HepG2 (cell line): ENCODE measurements at regions not wholly inside any gene's neighbourhood (a gene's known extent, or its start where the extent isn't known, plus 50 kb on each side); places are given as distances from the start of the nearest gene placed in this dataset.

Experiments
- ATAC-seq: fragments of 200-7000 bp; cut with Tn5 transposase; 3 replicates; pipeline ENCODE4 v1.9.1; 2020; ENCODE audit warnings: mild to moderate bottlenecking, moderate library complexity
- BruUV-seq: library from RNA; stranded (reverse); fragments of 400-500 nt; replicated peaks from 2 replicates; lab custom pipeline; 2021; lab: Mats Ljungman, UMichigan
- CTCF ChIA-PET: fragments of 300-600 bp; formaldehyde crosslinking; extraction: SDS; loops from one replicate; lab custom pipeline; 2021; ENCODE audit warnings: low total read pairs, inconsistent platforms, low intra/inter-chr PET ratio; lab: Yijun Ruan, JAX
- POLR2A ChIA-PET: fragments of 350-600 bp; sonication (Branson Sonifier 250); formaldehyde crosslinking; loops from one replicate; lab custom pipeline; 2020; ENCODE audit warnings: antibody characterized with exemption, inconsistent platforms; lab: Yijun Ruan, JAX
- DNase-seq: peaks from one replicate; pipeline ENCODE4 v3.0.0-alpha.2; 2015; ENCODE audit warnings: low spot score
- FAIRE-seq: peaks from 3 replicates; lab custom pipeline; 2011; peaks lifted over from hg19 to GRCh38; lab: Jason Lieb, UNC
- H2AFZ ChIP-seq: one replicate; pipeline ENCODE4 v1.6.1; 2011; ENCODE audit warnings: low read length, inconsistent platforms
- H3K27ac ChIP-seq: fragments of 300-600 bp; 3 replicates; pipeline ENCODE4 v1.8.0; 2011; ENCODE audit warnings: mixed run types, mild to moderate bottlenecking, mixed read lengths, low read length, inconsistent platforms; ENCODE audit not compliant: insufficient read depth; ENCODE audit errors: extremely low read length
- H3K27me3 ChIP-seq, 2 experiments: fragments of 200-600 bp in 1 of 2; 2 replicates in 1 of 2; 3 replicates in 1 of 2; pipeline versions ENCODE4 v1.6.0 to v1.8.0; 2011; ENCODE audit warnings: low read length in 2 of 2, mild to moderate bottlenecking in 2 of 2, moderate library complexity in 2 of 2, inconsistent platforms in 1 of 2; ENCODE audit not compliant: insufficient read depth in 2 of 2, control insufficient read depth in 1 of 2
- H3K36me3 ChIP-seq, 2 experiments: fragments of 200-600 bp in 1 of 2; replicated peaks in 1 of 2; 2 replicates in 1 of 2; 3 replicates in 1 of 2; pipeline versions ENCODE4 v1.5.1 to v1.8.0; 2011; ENCODE audit warnings: low read length in 2 of 2, inconsistent platforms in 1 of 2; ENCODE audit not compliant: insufficient read depth in 2 of 2, control insufficient read depth in 1 of 2
- H3K4me1 ChIP-seq: 2 replicates; pipeline ENCODE4 v1.5.1; 2012; ENCODE audit warnings: low read length, inconsistent platforms; ENCODE audit not compliant: insufficient read depth
- H3K4me2 ChIP-seq: 2 replicates; pipeline ENCODE4 v1.6.0; 2011; ENCODE audit warnings: low read depth, low read length, inconsistent platforms
- H3K4me3 ChIP-seq, 3 experiments: fragments of 200-600 bp in 1 of 3; sonication (generic), shearing (Covaris generic) in 1 of 3; replicated peaks in 1 of 3; 2 replicates each; pipeline ENCODE4 v1.5.1; 2011 to 2016; ENCODE audit warnings: low read length in 3 of 3, inconsistent platforms in 2 of 3, low read depth in 2 of 3, mild to moderate bottlenecking in 2 of 3, control low read depth in 1 of 3, mixed read lengths in 1 of 3; ENCODE audit not compliant: insufficient read depth in 1 of 3
- H3K79me2 ChIP-seq: one replicate; pipeline ENCODE4 v1.6.1; 2011; ENCODE audit warnings: low read length, inconsistent platforms; ENCODE audit not compliant: insufficient read depth
- H3K9ac ChIP-seq: 2 replicates; pipeline ENCODE4 v1.6.0; 2011; ENCODE audit warnings: mild to moderate bottlenecking, low read depth, low read length, inconsistent platforms; ENCODE audit not compliant: insufficient read depth
- H3K9me3 ChIP-seq: 2 replicates; pipeline ENCODE4 v1.5.1; 2012; ENCODE audit warnings: mild to moderate bottlenecking, low read length
- H4K20me1 ChIP-seq: 2 replicates; pipeline ENCODE4 v1.6.0; 2011; ENCODE audit warnings: inconsistent platforms, mild to moderate bottlenecking, low read length, moderate library complexity; ENCODE audit not compliant: insufficient read depth
- CERS6 ChIP-seq: sonication (generic); formaldehyde crosslinking; IDR thresholded peaks from 2 replicates; pipeline ENCODE4 v1.5.0; 2020; ENCODE audit warnings: missing genetic modification reagents
- CREB1 ChIP-seq, 2 experiments: fragments of 450-650 bp in 1 of 2; IDR thresholded peaks; 2 replicates each; pipeline ENCODE4 v1.6.1; 2016 to 2017; ENCODE audit warnings: control low read depth in 1 of 2, mild to moderate bottlenecking in 1 of 2, missing compliant biosample characterization in 1 of 2, missing genetic modification characterization in 1 of 2
- FOXP1 ChIP-seq, 2 experiments: fragments of 450-650 bp in 1 of 2; IDR thresholded peaks; 2 replicates each; pipeline ENCODE4 v1.6.1; 2017 to 2018; ENCODE audit warnings: antibody characterized with exemption in 1 of 2
- MIER2 ChIP-seq: IDR thresholded peaks from 2 replicates; pipeline ENCODE4 v1.6.1; 2016; ENCODE audit warnings: missing biosample characterization, missing genetic modification reagents
- MYNN ChIP-seq: sonication (generic); formaldehyde crosslinking; IDR thresholded peaks from 2 replicates; pipeline ENCODE4 v1.4.0; 2020; ENCODE audit warnings: mild to moderate bottlenecking, low read depth, missing genetic modification reagents
- PATZ1 ChIP-seq: sonication (generic); formaldehyde crosslinking; IDR thresholded peaks from 2 replicates; pipeline ENCODE4 v1.4.0; 2020; ENCODE audit warnings: missing genetic modification reagents
- TBL1XR1 ChIP-seq: fragments of 150-350 bp; IDR thresholded peaks from 2 replicates; pipeline ENCODE4 v1.6.1; 2014; ENCODE audit warnings: borderline replicate concordance, low read length; ENCODE audit not compliant: partially characterized antibody
- ZBTB20 ChIP-seq: sonication (generic); formaldehyde crosslinking; IDR thresholded peaks from 2 replicates; pipeline ENCODE4 v1.8.1; 2023; ENCODE audit warnings: missing genetic modification reagents, low read depth, mild to moderate bottlenecking, borderline replicate concordance
- ZFP41 ChIP-seq: sonication (generic); formaldehyde crosslinking; IDR thresholded peaks from 2 replicates; pipeline ENCODE4 v1.4.0; 2020; ENCODE audit warnings: mild to moderate bottlenecking, missing genetic modification reagents, borderline replicate concordance
- ZNF282 ChIP-seq: fragments of 450-650 bp; IDR thresholded peaks from 2 replicates; pipeline ENCODE4 v1.6.1; 2018; ENCODE audit not compliant: partially characterized antibody
- ZNF326 ChIP-seq: sonication (generic); formaldehyde crosslinking; IDR thresholded peaks from 2 replicates; pipeline ENCODE4 v1.4.0; 2020; ENCODE audit warnings: missing genetic modification reagents, borderline replicate concordance
- ZNF670 ChIP-seq: sonication (generic); formaldehyde crosslinking; IDR thresholded peaks from 2 replicates; pipeline ENCODE4 v1.8.0; 2022; ENCODE audit warnings: mild to moderate bottlenecking, missing genetic modification reagents, borderline replicate concordance
- WGBS: methylation state at CpG from one replicate; pipeline ENCODE4 v1.1.6; 2017; ENCODE audit warnings: low lambda C conversion rate; 5-methylcytosine and 5-hydroxymethylcytosine counted together
- in situ Hi-C: cut with HindIII; loops from 2 replicates; pipeline ENCODE4 v1.10.0; 2017; ENCODE audit warnings: low pct_unique_long_range_greater_than_20kb; ENCODE audit not compliant: extremely low pct_ligation_motif_present
- intact Hi-C: fragments of 100-400 bp; cut with micrococcal nuclease; formaldehyde crosslinking; loops from one replicate; pipeline ENCODE4 v1.10.0; 2022; ENCODE audit not compliant: unreplicated experiment
- TF ChIP-seq, protein P1 (sequence below): sonication (generic); formaldehyde crosslinking; IDR thresholded peaks from 2 replicates; pipeline ENCODE4 v1.5.1; 2020; ENCODE audit warnings: missing genetic modification reagents, mild to moderate bottlenecking, borderline replicate concordance

DNA sequence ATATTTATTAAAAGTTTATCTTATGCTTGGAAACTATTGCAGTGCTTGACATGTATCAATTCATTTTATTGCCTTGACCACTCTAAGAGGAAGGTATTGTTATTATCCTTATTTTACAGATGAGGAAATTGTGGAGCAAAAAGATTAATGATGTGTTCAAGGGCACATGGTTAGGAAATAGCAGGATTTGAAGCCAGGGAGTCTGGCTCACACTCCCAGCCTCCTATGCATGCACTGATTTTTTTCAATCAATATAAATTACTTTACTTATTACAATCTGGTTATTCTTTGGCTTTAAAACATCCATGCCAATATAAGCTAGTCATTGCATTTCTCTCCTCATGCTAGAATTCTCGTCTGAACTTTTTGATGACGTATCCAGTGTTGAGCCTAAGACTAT, 94.2 kb upstream of the TBX5 start:
- Histone ChIP-seq H3K27me3 (peaks cover 1 to 7% of the 10 kb centered on the region in 2 experiments; a peak in 1 of 5 replicates), H3K36me3 (no peaks in the 10 kb centered on the region), H3K9me3 (no peaks in the 10 kb centered on the region), H3K4me3 (no peak overlapping the region), H3K4me1 (no peaks in the 10 kb centered on the region), H4K20me1 (no peaks in the 10 kb centered on the region), H3K4me2 (no peak overlapping the region), H3K27ac (no peak overlapping the region), H3K79me2 (no peaks in the 10 kb centered on the region), H2AFZ (no peak overlapping the region), H3K9ac (no peak overlapping the region)
- ChIA-PET CTCF (no interaction called here), POLR2A (no interaction called here)
- ATAC-seq (no peak), DNase-seq (no peak), FAIRE-seq (no peak)
- in situ Hi-C loops, result loop anchor here (10.0 kb wide), 1 partner anchor 515 kb away; no protein-coding TSS in a partner anchor
- intact Hi-C loops, result no loop called here
- WGBS, result 3% methylated on average over 2 of the region's 2 CpGs
- BruUV-seq, result no TSS peak
- TF ChIP-seq CREB1 (IDR thresholded peaks at IDR 0.05) (peak; percentile 66; the same call in 1 of the 2 replicates), CREB1 (CRISPR knock-in tag; IDR thresholded peaks at IDR 0.05) (no peak), PATZ1 (CRISPR knock-in tag) (no peak)

- in situ Hi-C loops, result no loop called here
- Histone ChIP-seq H3K36me3 (no peaks in the 10 kb centered on the region), H4K20me1 (no peaks in the 10 kb centered on the region), H3K79me2 (no peaks in the 10 kb centered on the region), H2AFZ (no peak overlapping the region), H3K4me3 (no peak overlapping the region), H3K27ac (no peak overlapping the region), H3K27me3 (peaks cover 1 to 3% of the 10 kb centered on the region in 2 experiments; a peak in 1 of 5 replicates), H3K4me2 (no peak overlapping the region), H3K9me3 (no peaks in the 10 kb centered on the region), H3K4me1 (no peaks in the 10 kb centered on the region), H3K9ac (no peak overlapping the region)
- no peak for ATAC-seq
- no TSS peak for BruUV-seq
- 19% methylated on average over 5 of the region's 5 CpGs for WGBS
- ChIA-PET CTCF (no interaction called here), POLR2A (no interaction called here)
- FAIRE-seq, result no peak
- no peak for DNase-seq
- intact Hi-C loops, result no loop called here
- TF ChIP-seq CERS6 (CRISPR knock-in tag), result no peak
- no peak for TF ChIP-seq ZNF326 (CRISPR knock-in tag)
- no peak for TF ChIP-seq ZNF670 (CRISPR knock-in tag)
- no peak for TF ChIP-seq ZBTB20 (CRISPR knock-in tag)
- TF ChIP-seq MIER2, result no peak
- TF ChIP-seq MYNN (CRISPR knock-in tag), result no peak
- TF ChIP-seq ZFP41, result no peak
- TF ChIP-seq FOXP1 (IDR thresholded peaks at IDR 0.05), result no peak
- TF ChIP-seq FOXP1 (CRISPR knock-in tag; IDR thresholded peaks at IDR 0.05), result no peak
- no peak for TF ChIP-seq ZNF282
- no peak for TF ChIP-seq TBL1XR1
- TF ChIP-seq, protein P1, sequence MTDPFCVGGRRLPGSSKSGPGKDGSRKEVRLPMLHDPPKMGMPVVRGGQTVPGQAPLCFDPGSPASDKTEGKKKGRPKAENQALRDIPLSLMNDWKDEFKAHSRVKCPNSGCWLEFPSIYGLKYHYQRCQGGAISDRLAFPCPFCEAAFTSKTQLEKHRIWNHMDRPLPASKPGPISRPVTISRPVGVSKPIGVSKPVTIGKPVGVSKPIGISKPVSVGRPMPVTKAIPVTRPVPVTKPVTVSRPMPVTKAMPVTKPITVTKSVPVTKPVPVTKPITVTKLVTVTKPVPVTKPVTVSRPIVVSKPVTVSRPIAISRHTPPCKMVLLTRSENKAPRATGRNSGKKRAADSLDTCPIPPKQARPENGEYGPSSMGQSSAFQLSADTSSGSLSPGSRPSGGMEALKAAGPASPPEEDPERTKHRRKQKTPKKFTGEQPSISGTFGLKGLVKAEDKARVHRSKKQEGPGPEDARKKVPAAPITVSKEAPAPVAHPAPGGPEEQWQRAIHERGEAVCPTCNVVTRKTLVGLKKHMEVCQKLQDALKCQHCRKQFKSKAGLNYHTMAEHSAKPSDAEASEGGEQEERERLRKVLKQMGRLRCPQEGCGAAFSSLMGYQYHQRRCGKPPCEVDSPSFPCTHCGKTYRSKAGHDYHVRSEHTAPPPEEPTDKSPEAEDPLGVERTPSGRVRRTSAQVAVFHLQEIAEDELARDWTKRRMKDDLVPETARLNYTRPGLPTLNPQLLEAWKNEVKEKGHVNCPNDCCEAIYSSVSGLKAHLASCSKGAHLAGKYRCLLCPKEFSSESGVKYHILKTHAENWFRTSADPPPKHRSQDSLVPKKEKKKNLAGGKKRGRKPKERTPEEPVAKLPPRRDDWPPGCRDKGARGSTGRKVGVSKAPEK (CRISPR knock-in tag), result no peak
Observed at GRCh38 chr12:114499338-114499737, 93.4 kb upstream of the TBX5 start.
